ENCODE measurements at regions not wholly inside any gene's neighbourhood (a gene's known extent, or its start where the extent isn't known, plus 50 kb on each side); places are given as distances from the start of the nearest gene placed in this dataset.

DNA sequence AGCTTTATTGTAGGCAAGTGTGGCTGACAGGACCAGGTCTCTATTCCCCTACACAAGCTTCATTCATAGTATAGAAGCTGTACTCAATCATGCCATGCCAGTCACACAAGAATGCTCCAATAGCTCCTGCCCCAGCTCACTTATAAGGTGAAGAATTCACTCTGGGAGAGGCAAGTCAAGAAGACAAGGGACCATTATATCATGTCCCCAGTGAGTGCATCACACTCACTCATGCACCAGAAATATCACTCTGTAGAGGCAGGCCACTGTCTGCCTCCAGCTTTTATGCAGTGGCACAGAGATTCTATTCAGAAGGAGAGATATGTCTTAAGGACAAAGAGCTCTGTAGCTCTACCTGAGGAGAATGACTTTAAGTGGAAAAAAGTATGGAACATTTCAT is 263.2 kb downstream of the GJA1 start:
- POLR2A ChIA-PET: interaction anchor here (0.6 kb wide), 1 partner anchor 161 kb away, joined by 3 read pairs; no protein-coding TSS in a partner anchor
- SMC1A ChIA-PET (ENCODE audit: uncharacterized antibody, unreplicated experiment): no interaction called here
- Histone ChIP-seq H3K4me2 (ENCODE audit: control insufficient read depth, insufficient read depth) (no peak overlapping the region), H2AFZ (ENCODE audit: control insufficient read depth, low read depth, low read length) (no peak overlapping the region), H3K4me1 (ENCODE audit: control insufficient read depth, insufficient read depth, low read length) (no peaks in the 10 kb centered on the region), H3K79me2 (ENCODE audit: control insufficient read depth, insufficient read depth, low read length) (no peaks in the 10 kb centered on the region), H3K27ac (ENCODE audit: control insufficient read depth, insufficient read depth) (no peak overlapping the region), H3K4me3 (no peak overlapping the region), H3K36me3 (ENCODE audit: control insufficient read depth in 2 of 2, insufficient read depth in 2 of 2, low read length in 1 of 2) (no peaks in the 10 kb centered on the region), H4K20me1 (ENCODE audit: control insufficient read depth, insufficient read depth) (no peaks in the 10 kb centered on the region), H3K9ac (ENCODE audit: control insufficient read depth, insufficient read depth, low read length) (no peak overlapping the region), H3K27me3 (replicated peaks in 1 of 2; ENCODE audit: control insufficient read depth in 2 of 2, insufficient read depth in 2 of 2, low read length in 1 of 2) (no peaks in the 10 kb centered on the region), H3K9me3 (replicated peaks; ENCODE audit: control insufficient read depth, insufficient read depth, low read length) (no peaks in the 10 kb centered on the region)
- intact Hi-C loops (cut with micrococcal nuclease; ENCODE audit: unreplicated experiment) (no loop called here), in situ Hi-C loops (cut with MboI) (no loop called here)
- RAD21 ChIA-PET (ENCODE audit: unreplicated experiment): no interaction called here
- CTCF ChIA-PET: no interaction called here
- TF ChIP-seq, protein P1, sequence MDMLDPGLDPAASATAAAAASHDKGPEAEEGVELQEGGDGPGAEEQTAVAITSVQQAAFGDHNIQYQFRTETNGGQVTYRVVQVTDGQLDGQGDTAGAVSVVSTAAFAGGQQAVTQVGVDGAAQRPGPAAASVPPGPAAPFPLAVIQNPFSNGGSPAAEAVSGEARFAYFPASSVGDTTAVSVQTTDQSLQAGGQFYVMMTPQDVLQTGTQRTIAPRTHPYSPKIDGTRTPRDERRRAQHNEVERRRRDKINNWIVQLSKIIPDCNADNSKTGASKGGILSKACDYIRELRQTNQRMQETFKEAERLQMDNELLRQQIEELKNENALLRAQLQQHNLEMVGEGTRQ (IDR thresholded peaks at IDR 0.05; ENCODE audit: borderline replicate concordance, low read depth, low read length): no peak
- TF ChIP-seq CTCF (IDR thresholded peaks at IDR 0.05 in 2 of 3, conservative IDR thresholded peaks at IDR 0.05 in 1 of 3; ENCODE audit: control insufficient read depth in 2 of 3, extremely low read depth in 1 of 3, insufficient read depth in 1 of 3, low read depth in 3 of 3, low read length in 3 of 3) (no peak), EP300 (IDR thresholded peaks at IDR 0.05; ENCODE audit: borderline replicate concordance in 1 of 2, control insufficient read depth in 1 of 2, low read depth in 2 of 2, low read length in 2 of 2) (no peak), TCF7 (IDR thresholded peaks at IDR 0.05; ENCODE audit: borderline replicate concordance) (no peak), PML (IDR thresholded peaks at IDR 0.05; ENCODE audit: low read length) (no peak), EGR1 (IDR thresholded peaks at IDR 0.05; ENCODE audit: borderline replicate concordance in 1 of 2, low read depth in 2 of 2, low read length in 2 of 2) (no peak), CREM (IDR thresholded peaks at IDR 0.05; ENCODE audit: low read depth) (no peak), YBX1 (IDR thresholded peaks at IDR 0.05) (no peak), CHD1 (IDR thresholded peaks at IDR 0.05; ENCODE audit: low read depth, low read length) (no peak), SIX5 (IDR thresholded peaks at IDR 0.05; ENCODE audit: low read depth, low read length, severe bottlenecking) (no peak), KDM1A (IDR thresholded peaks at IDR 0.05; ENCODE audit: borderline replicate concordance) (no peak), GABPA (IDR thresholded peaks at IDR 0.05; ENCODE audit: low read depth) (no peak)
- TF ChIP-seq, protein P2, sequence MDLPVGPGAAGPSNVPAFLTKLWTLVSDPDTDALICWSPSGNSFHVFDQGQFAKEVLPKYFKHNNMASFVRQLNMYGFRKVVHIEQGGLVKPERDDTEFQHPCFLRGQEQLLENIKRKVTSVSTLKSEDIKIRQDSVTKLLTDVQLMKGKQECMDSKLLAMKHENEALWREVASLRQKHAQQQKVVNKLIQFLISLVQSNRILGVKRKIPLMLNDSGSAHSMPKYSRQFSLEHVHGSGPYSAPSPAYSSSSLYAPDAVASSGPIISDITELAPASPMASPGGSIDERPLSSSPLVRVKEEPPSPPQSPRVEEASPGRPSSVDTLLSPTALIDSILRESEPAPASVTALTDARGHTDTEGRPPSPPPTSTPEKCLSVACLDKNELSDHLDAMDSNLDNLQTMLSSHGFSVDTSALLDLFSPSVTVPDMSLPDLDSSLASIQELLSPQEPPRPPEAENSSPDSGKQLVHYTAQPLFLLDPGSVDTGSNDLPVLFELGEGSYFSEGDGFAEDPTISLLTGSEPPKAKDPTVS (IDR thresholded peaks at IDR 0.05; ENCODE audit: low read depth, low read length): no peak
- TF ChIP-seq, protein P3, sequence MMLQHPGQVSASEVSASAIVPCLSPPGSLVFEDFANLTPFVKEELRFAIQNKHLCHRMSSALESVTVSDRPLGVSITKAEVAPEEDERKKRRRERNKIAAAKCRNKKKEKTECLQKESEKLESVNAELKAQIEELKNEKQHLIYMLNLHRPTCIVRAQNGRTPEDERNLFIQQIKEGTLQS (IDR thresholded peaks at IDR 0.05; ENCODE audit: borderline replicate concordance, extremely low read depth, low read depth, low read length): no peak
- TF ChIP-seq, protein P4, sequence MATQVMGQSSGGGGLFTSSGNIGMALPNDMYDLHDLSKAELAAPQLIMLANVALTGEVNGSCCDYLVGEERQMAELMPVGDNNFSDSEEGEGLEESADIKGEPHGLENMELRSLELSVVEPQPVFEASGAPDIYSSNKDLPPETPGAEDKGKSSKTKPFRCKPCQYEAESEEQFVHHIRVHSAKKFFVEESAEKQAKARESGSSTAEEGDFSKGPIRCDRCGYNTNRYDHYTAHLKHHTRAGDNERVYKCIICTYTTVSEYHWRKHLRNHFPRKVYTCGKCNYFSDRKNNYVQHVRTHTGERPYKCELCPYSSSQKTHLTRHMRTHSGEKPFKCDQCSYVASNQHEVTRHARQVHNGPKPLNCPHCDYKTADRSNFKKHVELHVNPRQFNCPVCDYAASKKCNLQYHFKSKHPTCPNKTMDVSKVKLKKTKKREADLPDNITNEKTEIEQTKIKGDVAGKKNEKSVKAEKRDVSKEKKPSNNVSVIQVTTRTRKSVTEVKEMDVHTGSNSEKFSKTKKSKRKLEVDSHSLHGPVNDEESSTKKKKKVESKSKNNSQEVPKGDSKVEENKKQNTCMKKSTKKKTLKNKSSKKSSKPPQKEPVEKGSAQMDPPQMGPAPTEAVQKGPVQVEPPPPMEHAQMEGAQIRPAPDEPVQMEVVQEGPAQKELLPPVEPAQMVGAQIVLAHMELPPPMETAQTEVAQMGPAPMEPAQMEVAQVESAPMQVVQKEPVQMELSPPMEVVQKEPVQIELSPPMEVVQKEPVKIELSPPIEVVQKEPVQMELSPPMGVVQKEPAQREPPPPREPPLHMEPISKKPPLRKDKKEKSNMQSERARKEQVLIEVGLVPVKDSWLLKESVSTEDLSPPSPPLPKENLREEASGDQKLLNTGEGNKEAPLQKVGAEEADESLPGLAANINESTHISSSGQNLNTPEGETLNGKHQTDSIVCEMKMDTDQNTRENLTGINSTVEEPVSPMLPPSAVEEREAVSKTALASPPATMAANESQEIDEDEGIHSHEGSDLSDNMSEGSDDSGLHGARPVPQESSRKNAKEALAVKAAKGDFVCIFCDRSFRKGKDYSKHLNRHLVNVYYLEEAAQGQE (IDR thresholded peaks at IDR 0.05; ENCODE audit: low read depth, low read length): no peak
- no TSS peak for BruUV-seq (replicated peaks)
- no peak for FAIRE-seq
- no peak for DNase-seq (ENCODE audit: low read depth, low spot score)
- ATAC-seq: no peak

Data from GM12878 (cell line).